ACC112 (cell line): ENCODE measurements at regions not wholly inside any gene's neighbourhood (a gene's known extent, or its start where the extent isn't known, plus 50 kb on each side); places are given as distances from the start of the nearest gene placed in this dataset.

Source experiments
- H2AFZ ChIP-seq: fragments of 200-600 bp; sonication (generic); one replicate; pipeline ENCODE4 v1.6.0; 2017; ENCODE audit warnings: antibody characterized with exemption, low read length; ENCODE audit not compliant: unreplicated experiment
- H3K27ac ChIP-seq: fragments of 200-600 bp; sonication (generic); 2 replicates; pipeline ENCODE4 v1.5.1; 2014; ENCODE audit warnings: low read depth, mild to moderate bottlenecking, antibody characterized with exemption, low read length, moderate library complexity
- H3K27me3 ChIP-seq: fragments of 200-600 bp; sonication (generic); 2 replicates; pipeline ENCODE4 v1.6.1; 2014; ENCODE audit warnings: mild to moderate bottlenecking, antibody characterized with exemption, low read length, moderate library complexity, mixed read lengths; ENCODE audit not compliant: insufficient read depth
- H3K36me3 ChIP-seq: fragments of 200-600 bp; sonication (generic); 2 replicates; pipeline ENCODE4 v1.6.1; 2016; ENCODE audit warnings: mild to moderate bottlenecking, antibody characterized with exemption, low read length, moderate library complexity, mixed read lengths; ENCODE audit not compliant: insufficient read depth
- H3K4me1 ChIP-seq: fragments of 200-600 bp; sonication (generic); one replicate; pipeline ENCODE4 v1.6.1; 2016; ENCODE audit warnings: low read length, mixed read lengths; ENCODE audit not compliant: insufficient read depth, unreplicated experiment, control insufficient read depth
- H3K4me3 ChIP-seq: fragments of 200-600 bp; sonication (generic); 2 replicates; pipeline ENCODE4 v1.5.1; 2014; ENCODE audit warnings: mild to moderate bottlenecking, low read depth, low read length
- H3K79me2 ChIP-seq: fragments of 200-600 bp; sonication (generic); one replicate; pipeline ENCODE4 v1.6.0; 2016; ENCODE audit warnings: low read length; ENCODE audit not compliant: control insufficient read depth, unreplicated experiment, insufficient read depth

DNA sequence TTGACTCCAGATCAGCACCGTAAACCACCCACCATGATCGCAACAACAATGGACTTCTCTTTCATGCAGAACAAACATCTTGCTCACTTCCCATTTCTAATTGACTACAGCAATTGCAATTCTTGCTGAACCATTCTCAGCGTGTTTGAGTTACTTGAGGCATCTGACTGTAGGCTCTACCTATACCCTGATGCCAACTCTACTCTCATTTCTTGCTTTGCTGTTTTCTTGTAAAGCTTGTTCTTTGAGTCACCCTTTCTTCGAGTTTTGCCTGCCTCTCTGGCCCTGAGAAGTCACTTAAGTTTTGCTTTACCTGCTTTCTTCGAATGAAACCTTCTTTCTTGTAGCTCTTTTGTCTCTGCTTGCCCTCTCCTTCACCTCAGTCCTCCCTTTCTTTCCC is 160.5 kb upstream of the RND3 start:
- Histone ChIP-seq H3K27ac (no peak overlapping the region), H2AFZ (no peak overlapping the region), H3K27me3 (no peaks in the 10 kb centered on the region), H3K36me3 (no peaks in the 10 kb centered on the region), H3K79me2 (no peaks in the 10 kb centered on the region), H3K4me3 (no peak overlapping the region), H3K4me1 (peaks cover 28% of the 10 kb centered on the region)

DNA sequence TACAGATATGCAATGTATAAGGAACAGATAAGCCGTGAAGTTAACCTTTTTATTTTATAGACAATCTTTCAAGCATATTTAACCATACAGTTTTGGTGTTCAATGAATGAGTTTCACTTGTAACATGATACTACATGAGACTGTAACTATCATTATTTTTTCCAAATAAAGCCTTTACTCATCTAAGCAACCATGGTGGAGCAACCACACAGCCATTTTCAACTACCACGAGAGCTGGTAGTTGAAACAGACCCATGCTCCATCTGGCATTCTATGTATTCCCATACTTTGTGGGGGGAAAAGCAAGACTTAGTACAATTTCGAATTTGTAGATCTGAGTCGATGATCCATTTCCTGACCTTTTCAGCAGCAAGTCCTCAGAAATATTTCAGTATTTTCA is 159.3 kb upstream of the RND3 start:
- peak overlapping the region; percentile 59 for H2AFZ ChIP-seq
- H3K4me1 ChIP-seq = peaks cover 28% of the 10 kb centered on the region
- no peaks in the 10 kb centered on the region for H3K79me2 ChIP-seq
- H3K27ac ChIP-seq = no peak overlapping the region
- no peaks in the 10 kb centered on the region for H3K27me3 ChIP-seq
- H3K36me3 ChIP-seq = no peaks in the 10 kb centered on the region
- no peak overlapping the region for H3K4me3 ChIP-seq

- Histone ChIP-seq H3K79me2 (no peaks in the 10 kb centered on the region), H3K27ac (peak overlapping the region; percentile 90), H3K27me3 (no peaks in the 10 kb centered on the region), H3K4me1 (peaks cover 40% of the 10 kb centered on the region), H2AFZ (peak overlapping the region; percentile 57), H3K4me3 (no peak overlapping the region), H3K36me3 (no peaks in the 10 kb centered on the region)
Observed at GRCh38 chr2:150644298-150645067, 157.0 kb upstream of the RND3 start.

- H3K79me2 ChIP-seq = no peaks in the 10 kb centered on the region
- H3K4me3 ChIP-seq = no peak overlapping the region
- H3K36me3 ChIP-seq = no peaks in the 10 kb centered on the region
- H3K27ac ChIP-seq = peak overlapping the region; percentile 90
- no peaks in the 10 kb centered on the region for H3K27me3 ChIP-seq
- no peak overlapping the region for H2AFZ ChIP-seq
- H3K4me1 ChIP-seq = peaks cover 47% of the 10 kb centered on the region
Observed at GRCh38 chr2:150643114-150643725, 155.8 kb upstream of the RND3 start.

- no peaks in the 10 kb centered on the region for H3K36me3 ChIP-seq
- H2AFZ ChIP-seq = peak overlapping the region; percentile 80
- no peaks in the 10 kb centered on the region for H3K27me3 ChIP-seq
- H3K79me2 ChIP-seq = no peaks in the 10 kb centered on the region
- peak overlapping the region; percentile 47 for H3K27ac ChIP-seq
- peak overlapping the region; percentile 47 for H3K4me3 ChIP-seq
- H3K4me1 ChIP-seq = peaks cover 37% of the 10 kb centered on the region
Observed at GRCh38 chr2:150640039-150640438, 152.6 kb upstream of the RND3 start.

DNA sequence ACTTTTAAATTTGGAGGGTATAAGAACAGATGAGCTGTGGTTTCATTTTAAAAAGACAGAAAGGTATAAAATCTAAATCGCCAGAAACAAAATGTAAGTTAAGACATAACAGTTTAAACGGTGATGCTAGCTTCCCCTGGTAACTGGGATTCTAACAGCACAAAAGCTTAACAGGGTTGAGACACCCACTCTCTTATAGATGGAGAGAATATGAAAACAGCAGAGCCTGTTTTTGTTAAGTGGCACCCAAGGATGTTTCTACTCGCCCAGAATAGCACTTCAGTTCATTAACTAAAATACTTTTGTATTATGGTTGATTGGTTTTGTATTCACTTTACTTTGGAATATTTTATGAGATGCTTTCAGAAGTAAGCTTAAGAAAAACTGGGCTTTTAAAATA is 151.9 kb upstream of the RND3 start:
- H3K4me1 ChIP-seq = peaks cover 30% of the 10 kb centered on the region
- H2AFZ ChIP-seq = peak overlapping the region; percentile 80
- H3K79me2 ChIP-seq = no peaks in the 10 kb centered on the region
- no peaks in the 10 kb centered on the region for H3K27me3 ChIP-seq
- peak overlapping the region; percentile 47 for H3K27ac ChIP-seq
- peak overlapping the region; percentile 47 for H3K4me3 ChIP-seq
- no peaks in the 10 kb centered on the region for H3K36me3 ChIP-seq

DNA sequence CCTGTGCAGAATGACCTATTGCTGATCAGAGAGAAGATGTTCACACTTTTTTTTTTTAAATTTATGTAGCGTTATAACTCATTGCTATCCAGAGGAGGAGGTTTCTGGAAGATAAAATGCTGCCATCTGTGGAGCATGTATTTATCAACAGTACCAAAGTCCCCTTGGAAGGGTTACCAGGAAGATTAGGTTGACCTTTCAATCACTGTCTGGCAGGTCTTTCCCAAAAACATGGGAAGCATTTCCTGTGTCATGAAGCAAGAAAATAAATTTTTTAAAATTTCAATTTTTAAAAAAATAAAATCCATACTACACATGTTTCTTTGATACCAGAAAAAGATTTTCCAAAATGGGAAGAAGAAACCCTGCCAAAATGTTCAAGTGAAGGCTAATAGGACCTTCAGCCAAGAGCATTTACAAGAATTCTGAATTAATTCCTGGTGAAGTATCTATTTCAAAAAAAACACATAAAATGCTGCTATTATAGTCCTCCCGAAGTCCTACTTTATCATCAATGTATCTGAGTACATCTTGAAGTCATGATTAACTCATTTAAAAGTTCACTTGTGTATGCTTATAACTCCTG is 143.9 kb upstream of the RND3 start:
- Histone ChIP-seq H3K4me1 (peaks cover 8% of the 10 kb centered on the region), H2AFZ (no peak overlapping the region), H3K4me3 (no peak overlapping the region), H3K36me3 (no peaks in the 10 kb centered on the region), H3K27me3 (no peaks in the 10 kb centered on the region), H3K27ac (no peak overlapping the region), H3K79me2 (no peaks in the 10 kb centered on the region)

DNA sequence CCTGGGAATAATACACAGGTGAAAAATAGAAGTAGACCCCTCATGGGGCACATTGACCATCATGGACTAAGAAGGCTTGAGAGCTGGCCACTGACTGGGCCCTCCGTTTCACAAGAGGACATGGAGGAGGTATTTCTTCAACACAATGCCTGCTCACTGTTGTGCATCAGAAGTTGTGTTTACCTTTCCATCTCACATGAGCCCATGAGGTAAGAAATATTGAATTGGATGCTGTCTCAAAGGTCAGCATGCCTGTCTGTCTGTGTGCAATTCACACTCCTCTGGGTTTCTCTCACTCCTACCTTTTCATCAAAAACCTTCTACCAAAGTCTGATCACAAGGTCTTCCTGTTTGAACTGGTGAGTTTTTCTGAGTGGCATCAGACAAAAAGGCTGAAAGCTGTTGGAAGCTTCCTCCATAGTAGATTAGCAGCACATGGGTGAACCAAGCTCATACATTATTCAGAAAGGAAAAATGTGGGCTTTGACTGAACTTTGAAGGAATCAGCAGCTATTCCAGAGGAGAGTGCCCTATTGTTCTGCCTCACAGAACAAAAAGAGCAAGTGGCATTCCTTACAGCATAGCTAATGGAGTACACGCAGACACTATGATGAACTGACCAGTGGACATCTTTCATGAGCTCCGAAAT is 143.2 kb upstream of the RND3 start:
- H3K4me3 ChIP-seq = no peak overlapping the region
- no peaks in the 10 kb centered on the region for H3K79me2 ChIP-seq
- no peak overlapping the region for H3K27ac ChIP-seq
- H2AFZ ChIP-seq = no peak overlapping the region
- H3K36me3 ChIP-seq = no peaks in the 10 kb centered on the region
- H3K27me3 ChIP-seq = no peaks in the 10 kb centered on the region
- peaks cover 14% of the 10 kb centered on the region for H3K4me1 ChIP-seq

GRCh38 chr2:150627526-150627925 is 140.1 kb upstream of the RND3 start:
- peaks cover 29% of the 10 kb centered on the region for H3K4me1 ChIP-seq
- no peak overlapping the region for H2AFZ ChIP-seq
- H3K36me3 ChIP-seq = no peaks in the 10 kb centered on the region
- H3K79me2 ChIP-seq = no peaks in the 10 kb centered on the region
- no peaks in the 10 kb centered on the region for H3K27me3 ChIP-seq
- no peak overlapping the region for H3K4me3 ChIP-seq
- H3K27ac ChIP-seq = no peak overlapping the region

- Histone ChIP-seq H3K27me3 (no peaks in the 10 kb centered on the region), H3K4me1 (peaks cover 35% of the 10 kb centered on the region), H3K4me3 (no peak overlapping the region), H3K27ac (no peak overlapping the region), H3K79me2 (no peaks in the 10 kb centered on the region), H2AFZ (no peak overlapping the region), H3K36me3 (no peaks in the 10 kb centered on the region)
Observed at GRCh38 chr2:150626934-150627411, 139.5 kb upstream of the RND3 start.
